Lower leg skin (tissue), 4 donors: ENCODE measurements at regions not wholly inside any gene's neighbourhood (a gene's known extent, or its start where the extent isn't known, plus 50 kb on each side); places are given as distances from the start of the nearest gene placed in this dataset.
"Not testable (repeated sequence)": the region's sequence is repeated elsewhere in the genome, so short reads cannot be mapped to it uniquely, and the experiment has no call there.

Experiments
- DNase-seq, 2 donors: peaks; one replicate each; pipeline ENCODE4 v3.0.0-alpha.2; 2019; ENCODE audit warnings: low spot score in 2 of 2
- H3K4me3 ChIP-seq: fragments of 200-600 bp; sonication (generic); 2 replicates; pipeline ENCODE4 v1.5.1; 2017; ENCODE audit warnings: mild to moderate bottlenecking, low read depth; ENCODE audit not compliant: poor library complexity, severe bottlenecking
- POLR2A ChIP-seq, 2 donors: fragments of 450-650 bp; IDR thresholded peaks; one replicate each; pipeline ENCODE4 v1.6.1; 2016 to 2017; ENCODE audit warnings: antibody characterized with exemption in 2 of 2, mild to moderate bottlenecking in 1 of 2, moderate library complexity in 1 of 2
- WGBS, 2 donors: methylation state at CpG; one replicate each; pipeline ENCODE4 v1.1.5; 2018; 5-methylcytosine and 5-hydroxymethylcytosine counted together
- intact Hi-C: fragments of 100-400 bp; cut with DNase I; formaldehyde crosslinking; loops from one replicate; pipeline ENCODE4 v1.15.0; 2023; ENCODE audit warnings: low total_unique reads
- TF ChIP-seq, protein P1 (sequence below), 3 donors: fragments of 450-650 bp; IDR thresholded peaks; one replicate each; pipeline ENCODE4 v1.5.1; 2016; ENCODE audit warnings: antibody characterized with exemption in 3 of 3, mild to moderate bottlenecking in 3 of 3, moderate library complexity in 2 of 3

GRCh38 chr15:77898811-77899730 is 178.4 kb downstream of the TBC1D2B start:
- intact Hi-C loops: no loop called here
- TF ChIP-seq, protein P1, sequence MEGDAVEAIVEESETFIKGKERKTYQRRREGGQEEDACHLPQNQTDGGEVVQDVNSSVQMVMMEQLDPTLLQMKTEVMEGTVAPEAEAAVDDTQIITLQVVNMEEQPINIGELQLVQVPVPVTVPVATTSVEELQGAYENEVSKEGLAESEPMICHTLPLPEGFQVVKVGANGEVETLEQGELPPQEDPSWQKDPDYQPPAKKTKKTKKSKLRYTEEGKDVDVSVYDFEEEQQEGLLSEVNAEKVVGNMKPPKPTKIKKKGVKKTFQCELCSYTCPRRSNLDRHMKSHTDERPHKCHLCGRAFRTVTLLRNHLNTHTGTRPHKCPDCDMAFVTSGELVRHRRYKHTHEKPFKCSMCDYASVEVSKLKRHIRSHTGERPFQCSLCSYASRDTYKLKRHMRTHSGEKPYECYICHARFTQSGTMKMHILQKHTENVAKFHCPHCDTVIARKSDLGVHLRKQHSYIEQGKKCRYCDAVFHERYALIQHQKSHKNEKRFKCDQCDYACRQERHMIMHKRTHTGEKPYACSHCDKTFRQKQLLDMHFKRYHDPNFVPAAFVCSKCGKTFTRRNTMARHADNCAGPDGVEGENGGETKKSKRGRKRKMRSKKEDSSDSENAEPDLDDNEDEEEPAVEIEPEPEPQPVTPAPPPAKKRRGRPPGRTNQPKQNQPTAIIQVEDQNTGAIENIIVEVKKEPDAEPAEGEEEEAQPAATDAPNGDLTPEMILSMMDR (IDR thresholded peaks at IDR 0.05): no peak
- no peak for TF ChIP-seq POLR2A (IDR thresholded peaks at IDR 0.05)

DNA sequence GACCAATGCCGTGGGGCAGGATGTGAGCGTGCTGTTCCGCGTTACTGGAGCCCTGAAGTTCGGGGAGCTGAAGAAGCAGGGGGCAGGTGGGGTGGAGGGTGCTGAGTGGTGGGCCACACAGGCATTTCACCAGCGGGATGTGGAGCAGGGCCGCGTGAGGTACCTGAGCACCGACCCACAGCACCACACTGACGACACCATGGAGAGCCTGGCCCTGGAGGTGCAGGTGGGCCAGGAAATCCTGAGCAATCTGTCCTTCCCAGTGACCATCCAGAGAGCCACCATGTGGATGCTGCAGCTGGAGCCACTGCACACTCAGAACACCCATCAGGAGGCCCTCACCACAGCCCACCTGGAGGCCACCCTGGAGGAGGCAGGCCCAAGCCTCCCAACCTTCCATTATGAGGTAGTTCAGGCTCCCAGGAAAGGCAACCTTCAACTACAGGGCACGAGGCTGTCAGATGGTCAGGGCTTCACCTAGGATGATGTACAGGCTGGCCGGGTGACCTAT is 179.6 kb downstream of the TBC1D2B start:
- no peak overlapping the region for H3K4me3 ChIP-seq
- TF ChIP-seq, protein P1 (IDR thresholded peaks at IDR 0.05): no peak
- no peak for TF ChIP-seq POLR2A (IDR thresholded peaks at IDR 0.05)
- WGBS, 2 donors: 94 to 98% methylated on average over 12 of the region's 12 CpGs
- intact Hi-C loops: no loop called here
- no peak for DNase-seq

More at GRCh38 chr15:77898811-77899730, 178.4 kb downstream of the TBC1D2B start:
- DNase-seq: no peak
- WGBS, 2 donors: 89 to 90% methylated on average over 27 to 32 of the region's 34 CpGs
- H3K4me3 ChIP-seq: no peak overlapping the region

- WGBS, 2 donors: 87 to 94% methylated on average over 23 to 36 of the region's 37 CpGs
- DNase-seq, intact Hi-C loops, H3K4me3 ChIP-seq: not testable (repeated sequence)
Observed at GRCh38 chr15:77897113-77897895, 180.2 kb downstream of the TBC1D2B start.

- 87 to 89% methylated on average over 19 to 23 of the region's 32 CpGs for WGBS, 2 donors
- H3K4me3 ChIP-seq, intact Hi-C loops, DNase-seq: not testable (repeated sequence)
Observed at GRCh38 chr15:77896147-77897112, 181.1 kb downstream of the TBC1D2B start.

- WGBS, 2 donors: 56 to 68% methylated on average over 3 of the region's 3 CpGs
- intact Hi-C loops: no loop called here
- no peak overlapping the region for H3K4me3 ChIP-seq
- no peak for TF ChIP-seq POLR2A (IDR thresholded peaks at IDR 0.05)
- TF ChIP-seq, protein P1 (IDR thresholded peaks at IDR 0.05): no peak
- DNase-seq: no peak
Observed at GRCh38 chr15:77895742-77896141, 181.8 kb downstream of the TBC1D2B start.

DNA sequence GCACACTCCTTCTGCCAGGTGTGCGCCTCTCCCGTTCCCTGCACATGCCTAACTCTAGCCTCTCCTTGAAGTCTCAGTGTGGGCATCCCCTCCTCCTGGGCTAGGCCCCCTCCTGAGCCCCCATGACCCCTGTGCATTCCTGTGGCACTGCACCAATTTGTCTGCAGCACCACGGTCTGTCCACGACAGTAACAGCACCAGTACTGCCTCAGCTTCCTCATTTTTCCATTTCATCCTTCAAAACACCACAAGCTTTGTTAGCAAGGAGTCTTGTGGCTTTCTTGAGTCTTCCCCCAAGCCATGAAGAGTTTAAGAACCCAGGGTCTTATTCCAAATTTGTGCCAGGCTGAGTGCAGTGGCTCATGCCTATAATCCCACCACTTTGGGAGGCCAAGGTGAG is 182.4 kb downstream of the TBC1D2B start:
- intact Hi-C loops, H3K4me3 ChIP-seq, DNase-seq: not testable (repeated sequence)
- WGBS, 2 donors: 58 to 65% methylated on average over 4 of the region's 4 CpGs

- H3K4me3 ChIP-seq, intact Hi-C loops, DNase-seq: not testable (repeated sequence)
- 57 to 59% methylated on average over 44 to 48 of the region's 52 CpGs for WGBS, 2 donors
Observed at GRCh38 chr15:77893671-77894640, 183.6 kb downstream of the TBC1D2B start.

DNA sequence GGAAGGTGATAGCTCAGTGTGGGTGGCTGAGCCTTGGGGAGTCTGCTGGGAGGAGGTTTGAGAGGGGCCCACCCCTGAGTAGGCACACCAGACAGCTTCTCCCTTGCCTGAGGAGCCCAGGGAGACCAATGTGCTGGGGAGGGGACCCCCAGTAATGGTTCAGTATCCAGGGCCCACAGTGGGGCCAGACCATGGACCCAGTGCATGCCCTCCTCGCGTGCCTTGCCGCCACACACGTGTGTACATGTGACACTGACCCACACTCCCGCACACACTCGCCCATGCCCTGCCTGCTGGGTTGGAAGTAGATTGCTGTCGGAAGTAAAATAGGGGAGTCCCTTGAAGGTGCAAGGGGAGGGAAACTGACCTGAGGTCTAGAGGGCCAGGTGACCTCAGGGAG is 184.3 kb downstream of the TBC1D2B start:
- intact Hi-C loops, DNase-seq, H3K4me3 ChIP-seq: not testable (repeated sequence)
- 88% methylated on average over 6 to 7 of the region's 7 CpGs for WGBS, 2 donors
